ENCODE measurements at regions not wholly inside any gene's neighbourhood (a gene's known extent, or its start where the extent isn't known, plus 50 kb on each side); places are given as distances from the start of the nearest gene placed in this dataset.

GRCh38 chr17:73901661-73902415, 257.6 kb upstream of the SDK2 start:
- TF ChIP-seq EP300 (IDR thresholded peaks at IDR 0.05; ENCODE audit: borderline replicate concordance in 1 of 2, low read depth in 2 of 2, low read length in 2 of 2): no peak
- TF ChIP-seq MAX (IDR thresholded peaks at IDR 0.05): peak; percentile 83
- no peak for TF ChIP-seq SP2 (IDR thresholded peaks at IDR 0.05; ENCODE audit: low read length)
- no peak for TF ChIP-seq POLR2A (IDR thresholded peaks at IDR 0.05; ENCODE audit: control extremely low read depth in 1 of 2, low read depth in 2 of 2, low read length in 2 of 2)
- TF ChIP-seq CTCF (IDR thresholded peaks at IDR 0.05; ENCODE audit: control extremely low read depth in 1 of 3, insufficient read depth in 1 of 3, low read depth in 1 of 3, low read length in 3 of 3): no peak
- TF ChIP-seq POLR2AphosphoS5 (IDR thresholded peaks at IDR 0.05; ENCODE audit: low read depth, low read length): no peak
- no peak for TF ChIP-seq RXRA (IDR thresholded peaks at IDR 0.05; ENCODE audit: insufficient read depth, low read depth, low read length)
